CD8-positive, alpha-beta memory T cell (primary cell): ENCODE measurements at regions not wholly inside any gene's neighbourhood (a gene's known extent, or its start where the extent isn't known, plus 50 kb on each side); places are given as distances from the start of the nearest gene placed in this dataset.
A peak's percentile ranks its signal among the peaks of the same experiment; 100 is the strongest.
"Not testable (repeated sequence)": the region's sequence is repeated elsewhere in the genome, so short reads cannot be mapped to it uniquely, and the experiment has no call there.

Experiments used
- CTCF ChIA-PET: fragments of 350-600 bp; sonication (Branson Sonifier 250); formaldehyde crosslinking; loops from one replicate; lab custom pipeline; 2021; ENCODE audit warnings: antibody characterized with exemption; lab: Charles Lee
- POLR2A ChIA-PET: fragments of 350-600 bp; sonication (Branson Sonifier 250); formaldehyde crosslinking; loops from one replicate; lab custom pipeline; 2021; ENCODE audit warnings: antibody characterized with exemption; lab: Charles Lee
- DNase-seq, 5 donors: peaks; one replicate each; pipeline versions ENCODE4 v3.0.0 to v3.0.0-alpha.2; 2020 to 2022; ENCODE audit warnings: mixed read lengths in 1 of 5
- H3K27ac ChIP-seq: one replicate; pipeline ENCODE4 v1.7.0; 2013; ENCODE audit warnings: low read depth, mild to moderate bottlenecking, low read length, moderate library complexity
- H3K27me3 ChIP-seq: 2 replicates; pipeline ENCODE4 v1.7.0; 2013; ENCODE audit warnings: low read length, mild to moderate bottlenecking; ENCODE audit not compliant: insufficient read depth, poor library complexity, severe bottlenecking
- H3K36me3 ChIP-seq: 2 replicates; pipeline ENCODE4 v1.7.0; 2013; ENCODE audit warnings: mild to moderate bottlenecking, low read length, moderate library complexity; ENCODE audit not compliant: insufficient read depth
- H3K4me1 ChIP-seq: 2 replicates; pipeline ENCODE4 v1.7.0; 2013; ENCODE audit warnings: mild to moderate bottlenecking, low read length, moderate library complexity; ENCODE audit not compliant: insufficient read depth
- H3K4me3 ChIP-seq: 2 replicates; pipeline ENCODE4 v1.7.0; 2013; ENCODE audit warnings: mild to moderate bottlenecking, low read length
- H3K9me3 ChIP-seq: 2 replicates; pipeline ENCODE4 v1.7.0; 2013; ENCODE audit warnings: mild to moderate bottlenecking, low read length
- H3K27ac Mint-ChIP-seq, 8 donors: one replicate each; pipeline ENCODE4 v1.8.0; 2020 to 2021; ENCODE audit warnings: mixed read lengths in 8 of 8, mild to moderate bottlenecking in 6 of 8, inconsistent platforms in 3 of 8, moderate library complexity in 3 of 8
- H3K27me3 Mint-ChIP-seq, 2 donors: one replicate each; pipeline ENCODE4 v1.8.0; 2020 to 2021; ENCODE audit warnings: mixed read lengths in 2 of 2, mild to moderate bottlenecking in 1 of 2, moderate library complexity in 1 of 2
- H3K36me3 Mint-ChIP-seq, 3 donors: one replicate each; pipeline ENCODE4 v1.8.0; 2020 to 2021; ENCODE audit warnings: mixed read lengths in 3 of 3, inconsistent platforms in 1 of 3, mild to moderate bottlenecking in 1 of 3
- H3K4me1 Mint-ChIP-seq, 3 donors: one replicate each; pipeline ENCODE4 v1.8.0; 2020 to 2021; ENCODE audit warnings: mixed read lengths in 3 of 3, inconsistent platforms in 1 of 3, mild to moderate bottlenecking in 1 of 3
- H3K4me3 Mint-ChIP-seq, 7 donors: one replicate each; pipeline ENCODE4 v1.8.0; 2020 to 2021; ENCODE audit warnings: mixed read lengths in 7 of 7, mild to moderate bottlenecking in 6 of 7, moderate library complexity in 4 of 7, inconsistent platforms in 2 of 7
- H3K9me3 Mint-ChIP-seq, 5 donors: one replicate each; pipeline ENCODE4 v1.8.0; 2020 to 2022; ENCODE audit warnings: mixed read lengths in 5 of 5, mild to moderate bottlenecking in 3 of 5, moderate library complexity in 2 of 5, inconsistent platforms in 1 of 5

GRCh38 chr6:130558131-130558530, 192.3 kb downstream of the TMEM200A start:
- H3K27me3 ChIP-seq: no peaks in the 10 kb centered on the region
- Mint-ChIP-seq H3K36me3 (peaks cover 0 to 12% (median 6%) of the 10 kb centered on the region in 3 donors), H3K4me3 (no peak overlapping the region), H3K9me3 (peaks cover 0 to 5% (median 0%) of the 10 kb centered on the region in 5 donors), H3K27ac (no peak overlapping the region), H3K27me3 (peaks cover 0 to 1% of the 10 kb centered on the region in 2 donors), H3K4me1 (peaks cover 14 to 21% (median 20%) of the 10 kb centered on the region in 3 donors)
- no peaks in the 10 kb centered on the region for H3K9me3 ChIP-seq
- no peak overlapping the region for H3K4me3 ChIP-seq
- no peak overlapping the region for H3K27ac ChIP-seq
- H3K36me3 ChIP-seq: no peaks in the 10 kb centered on the region
- H3K4me1 ChIP-seq: peaks cover 14% of the 10 kb centered on the region
- ChIA-PET CTCF (no interaction called here), POLR2A (no interaction called here)
- no peak for DNase-seq

GRCh38 chr6:130559166-130559565, 193.3 kb downstream of the TMEM200A start:
- Histone ChIP-seq H3K4me1 (peaks cover 14% of the 10 kb centered on the region), H3K36me3 (no peaks in the 10 kb centered on the region), H3K27ac (no peak overlapping the region), H3K4me3 (no peak overlapping the region), H3K27me3 (no peaks in the 10 kb centered on the region), H3K9me3 (no peaks in the 10 kb centered on the region)
- Mint-ChIP-seq H3K36me3 (peaks cover 0 to 11% (median 6%) of the 10 kb centered on the region in 3 donors), H3K9me3 (peaks cover 0 to 5% (median 0%) of the 10 kb centered on the region in 5 donors), H3K4me3 (no peak overlapping the region), H3K27me3 (no peaks in the 10 kb centered on the region), H3K4me1 (peaks cover 14 to 21% (median 20%) of the 10 kb centered on the region in 3 donors), H3K27ac (no peak overlapping the region)
- ChIA-PET POLR2A (no interaction called here), CTCF (no interaction called here)
- DNase-seq: no peak

DNA sequence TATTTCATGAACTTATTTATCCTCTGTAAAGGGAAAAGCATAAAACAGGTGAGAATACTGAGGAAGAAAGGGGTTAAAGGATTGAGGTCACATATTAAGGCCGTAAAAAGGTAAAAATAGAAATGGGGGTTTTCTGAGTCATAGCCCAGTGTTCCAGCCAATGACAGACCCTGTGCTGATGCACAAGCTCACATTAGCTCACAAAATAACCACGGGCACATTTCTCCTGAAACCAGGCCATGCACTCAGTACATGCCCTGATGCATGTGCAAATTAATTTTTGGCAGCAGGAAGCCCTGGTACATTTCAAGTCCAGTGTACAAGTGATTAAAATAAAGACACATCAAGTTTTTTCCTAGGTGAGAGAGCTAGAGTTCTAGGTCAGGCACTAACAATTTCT, 194.4 kb downstream of the TMEM200A start:
- H3K9me3 Mint-ChIP-seq: peaks cover 0 to 5% (median 0%) of the 10 kb centered on the region in 5 donors
- POLR2A ChIA-PET: no interaction called here
- H3K27ac Mint-ChIP-seq: no peak overlapping the region
- no peaks in the 10 kb centered on the region for H3K9me3 ChIP-seq
- no peaks in the 10 kb centered on the region for H3K27me3 Mint-ChIP-seq
- H3K4me1 ChIP-seq: peaks cover 14% of the 10 kb centered on the region
- H3K4me3 ChIP-seq: no peak overlapping the region
- H3K27ac ChIP-seq: no peak overlapping the region
- H3K4me1 Mint-ChIP-seq: peaks cover 14 to 21% (median 20%) of the 10 kb centered on the region in 3 donors
- no peak overlapping the region for H3K4me3 Mint-ChIP-seq
- H3K36me3 Mint-ChIP-seq: peaks cover 0 to 10% (median 6%) of the 10 kb centered on the region in 3 donors
- H3K36me3 ChIP-seq: no peaks in the 10 kb centered on the region
- CTCF ChIA-PET: no interaction called here
- no peak for DNase-seq
- H3K27me3 ChIP-seq: no peaks in the 10 kb centered on the region

- DNase-seq, H3K9me3 ChIP-seq, H3K4me3 Mint-ChIP-seq, H3K27me3 ChIP-seq, H3K27ac ChIP-seq, H3K27ac Mint-ChIP-seq, CTCF ChIA-PET, H3K36me3 ChIP-seq, H3K36me3 Mint-ChIP-seq, H3K27me3 Mint-ChIP-seq, POLR2A ChIA-PET, H3K9me3 Mint-ChIP-seq, H3K4me3 ChIP-seq: not testable (repeated sequence)
- peaks cover 14% of the 10 kb centered on the region for H3K4me1 ChIP-seq
- H3K4me1 Mint-ChIP-seq: peaks cover 14 to 21% (median 20%) of the 10 kb centered on the region in 3 donors
Observed at GRCh38 chr6:130561159-130561558, 195.3 kb downstream of the TMEM200A start.

GRCh38 chr6:130565696-130566095, 199.9 kb downstream of the TMEM200A start:
- Histone ChIP-seq H3K4me3 (no peak overlapping the region), H3K27ac (no peak overlapping the region), H3K9me3 (no peaks in the 10 kb centered on the region), H3K4me1 (peaks cover 12% of the 10 kb centered on the region), H3K27me3 (no peaks in the 10 kb centered on the region), H3K36me3 (no peaks in the 10 kb centered on the region)
- CTCF ChIA-PET: no interaction called here
- no peaks in the 10 kb centered on the region for H3K27me3 Mint-ChIP-seq
- peaks cover 12 to 19% (median 14%) of the 10 kb centered on the region in 3 donors for H3K4me1 Mint-ChIP-seq
- DNase-seq: no peak
- H3K4me3 Mint-ChIP-seq: no peak overlapping the region
- POLR2A ChIA-PET: no interaction called here
- H3K36me3 Mint-ChIP-seq: peaks cover 0 to 14% (median 6%) of the 10 kb centered on the region in 3 donors
- no peak overlapping the region for H3K27ac Mint-ChIP-seq
- H3K9me3 Mint-ChIP-seq: peaks cover 0 to 3% (median 0%) of the 10 kb centered on the region in 5 donors

DNA sequence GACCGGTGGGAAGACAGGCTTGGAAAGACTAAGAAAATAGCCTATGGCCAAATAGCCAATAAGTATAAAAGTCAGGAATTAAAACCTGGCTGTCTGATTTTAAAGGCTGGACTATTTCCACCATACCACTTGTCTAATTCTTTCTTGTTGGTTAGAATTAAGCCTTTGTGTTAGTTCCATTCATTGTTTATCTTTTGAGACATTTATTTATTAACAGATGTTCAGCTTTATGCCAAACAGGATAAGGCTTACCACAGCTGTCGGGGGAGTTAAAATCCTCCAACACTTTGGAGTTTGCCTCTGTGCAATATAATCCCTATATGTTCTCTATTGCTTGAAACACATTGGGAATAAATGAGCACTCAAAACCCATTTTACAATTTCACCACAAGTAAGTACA, 208.3 kb downstream of the TMEM200A start:
- CTCF ChIA-PET: no interaction called here
- Histone ChIP-seq H3K36me3 (no peaks in the 10 kb centered on the region), H3K4me1 (peaks cover 48% of the 10 kb centered on the region), H3K27ac (no peak overlapping the region), H3K4me3 (no peak overlapping the region), H3K27me3 (no peaks in the 10 kb centered on the region), H3K9me3 (no peaks in the 10 kb centered on the region)
- POLR2A ChIA-PET: no interaction called here
- peak overlapping the region in 1 of 7 donors; percentile 2 for H3K4me3 Mint-ChIP-seq
- peaks cover 52 to 65% (median 60%) of the 10 kb centered on the region in 3 donors for H3K4me1 Mint-ChIP-seq
- peaks cover 0 to 9% (median 2%) of the 10 kb centered on the region in 3 donors for H3K36me3 Mint-ChIP-seq
- DNase-seq: no peak
- H3K27me3 Mint-ChIP-seq: no peaks in the 10 kb centered on the region
- no peak overlapping the region for H3K27ac Mint-ChIP-seq
- no peaks in the 10 kb centered on the region for H3K9me3 Mint-ChIP-seq

DNA sequence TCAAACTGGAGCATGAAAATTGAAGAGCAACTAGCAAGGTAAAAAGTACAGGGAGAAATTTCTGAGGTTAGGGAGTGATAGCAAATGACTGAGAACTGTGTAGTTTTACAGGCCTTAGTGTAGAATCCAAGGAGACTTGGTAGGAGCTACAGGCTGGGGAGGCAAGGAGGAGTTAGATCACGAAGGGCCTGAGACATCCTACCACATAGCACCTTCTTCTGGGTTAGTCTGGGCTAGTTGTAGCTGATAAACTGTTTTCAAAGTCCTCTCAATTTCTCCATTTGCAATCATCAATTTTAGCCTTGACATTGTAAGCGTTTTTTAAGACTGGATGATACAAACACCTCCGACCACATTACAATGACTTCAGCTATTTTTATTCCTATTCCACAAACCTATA, 209.7 kb downstream of the TMEM200A start:
- Mint-ChIP-seq H3K36me3 (peaks cover 0 to 5% (median 2%) of the 10 kb centered on the region in 3 donors), H3K4me3 (peak overlapping the region in 6 of 7 donors; percentile 59 to 87 (median 72)), H3K9me3 (no peaks in the 10 kb centered on the region), H3K27me3 (no peaks in the 10 kb centered on the region), H3K27ac (peak overlapping the region in 7 of 8 donors; percentile 0 to 81 (median 64)), H3K4me1 (peaks cover 52 to 65% (median 60%) of the 10 kb centered on the region in 3 donors)
- H3K9me3 ChIP-seq: no peaks in the 10 kb centered on the region
- H3K36me3 ChIP-seq: no peaks in the 10 kb centered on the region
- no peak for DNase-seq
- ChIA-PET POLR2A (no interaction called here), CTCF (interaction anchor here (0.7 to 2.2 kb wide), 4 partner anchors 11 to 60 kb away, joined by 3 to 10 read pairs (median 3); no protein-coding TSS in a partner anchor)
- no peaks in the 10 kb centered on the region for H3K27me3 ChIP-seq
- no peak overlapping the region for H3K4me3 ChIP-seq
- H3K27ac ChIP-seq: no peak overlapping the region
- H3K4me1 ChIP-seq: peaks cover 48% of the 10 kb centered on the region

- no peaks in the 10 kb centered on the region for H3K36me3 ChIP-seq
- H3K27ac ChIP-seq: no peak overlapping the region
- Mint-ChIP-seq H3K4me1 (peaks cover 52 to 65% (median 60%) of the 10 kb centered on the region in 3 donors), H3K27ac (peak overlapping the region; percentile 0 to 81 (median 64)), H3K4me3 (peak overlapping the region in 6 of 7 donors; percentile 59 to 87 (median 72)), H3K36me3 (peaks cover 0 to 2% (median 1%) of the 10 kb centered on the region in 3 donors), H3K9me3 (no peaks in the 10 kb centered on the region), H3K27me3 (no peaks in the 10 kb centered on the region)
- H3K4me3 ChIP-seq: peak overlapping the region; percentile 26
- peaks cover 48% of the 10 kb centered on the region for H3K4me1 ChIP-seq
- POLR2A ChIA-PET: no interaction called here
- CTCF ChIA-PET: interaction anchor here (0.6 to 2.2 kb wide), 6 partner anchors 10 to 127 kb away, joined by 3 to 10 read pairs (median 3); no protein-coding TSS in a partner anchor
- no peaks in the 10 kb centered on the region for H3K9me3 ChIP-seq
- DNase-seq: peak; percentile 20 to 75 (median 70)
- H3K27me3 ChIP-seq: no peaks in the 10 kb centered on the region
Observed at GRCh38 chr6:130575971-130576370, 210.2 kb downstream of the TMEM200A start.
